Colonic mucosa (tissue), 4 donors: ENCODE measurements at regions not wholly inside any gene's neighbourhood (a gene's known extent, or its start where the extent isn't known, plus 50 kb on each side); places are given as distances from the start of the nearest gene placed in this dataset.

Experiments
- DNase-seq: peaks from one replicate; pipeline ENCODE4 v3.0.0-alpha.2; 2020
- H3K27ac ChIP-seq: fragments of 200-600 bp; one replicate; pipeline ENCODE4 v1.8.0; 2021
- H3K27me3 ChIP-seq: fragments of 200-600 bp; one replicate; pipeline ENCODE4 v1.8.0; 2021
- H3K36me3 ChIP-seq: fragments of 200-600 bp; one replicate; pipeline ENCODE4 v1.8.0; 2021
- H3K4me1 ChIP-seq: fragments of 200-600 bp; one replicate; pipeline ENCODE4 v1.8.0; 2021; ENCODE audit warnings: mild to moderate bottlenecking
- H3K4me3 ChIP-seq: fragments of 200-600 bp; one replicate; pipeline ENCODE4 v1.8.0; 2021
- H3K9ac ChIP-seq, 2 donors: one replicate each; pipeline ENCODE4 v1.7.0; 2013; ENCODE audit warnings: control low read depth in 2 of 2, low read depth in 2 of 2, low read length in 2 of 2
- H3K9me3 ChIP-seq: fragments of 200-600 bp; one replicate; pipeline ENCODE4 v1.8.0; 2021
- CTCF ChIP-seq: fragments of 200-600 bp; IDR thresholded peaks from one replicate; pipeline ENCODE4 v1.8.0; 2022; ENCODE audit warnings: antibody characterized with exemption, mild to moderate bottlenecking
- intact Hi-C: fragments of 100-400 bp; cut with DNase I; formaldehyde crosslinking; loops from one replicate; pipeline ENCODE4 v1.14.1; 2022
- donor health status: healthy.
- donor health status: DM: no; HTN: no; CAD: no.
- donor health status: DM: no; HTN: no; CAD: no.

GRCh38 chr21:32834211-32834915 lies 62.8 kb upstream of the PAXBP1 start:
- Histone ChIP-seq H3K9ac (no peak overlapping the region), H3K36me3 (no peaks in the 10 kb centered on the region), H3K4me3 (no peak overlapping the region), H3K27ac (no peak overlapping the region), H3K4me1 (no peaks in the 10 kb centered on the region), H3K9me3 (no peaks in the 10 kb centered on the region), H3K27me3 (no peaks in the 10 kb centered on the region)
- intact Hi-C loops, result loop anchor here (5.0 to 10.0 kb wide), 2 partner anchors 290 to 363 kb away; no protein-coding TSS in a partner anchor
- no peak for DNase-seq
- no peak for TF ChIP-seq CTCF

GRCh38 chr21:32834916-32835235 lies 63.3 kb upstream of the PAXBP1 start:
- H3K27ac ChIP-seq, result no peak overlapping the region
- intact Hi-C loops, result loop anchor here (5.0 to 10.0 kb wide), 2 partner anchors 290 to 362 kb away; no protein-coding TSS in a partner anchor
- no peak overlapping the region for H3K9ac ChIP-seq

GRCh38 chr21:32842146-32842545 lies 70.6 kb upstream of the PAXBP1 start:
- no peak overlapping the region for H3K4me3 ChIP-seq
- no peak for TF ChIP-seq CTCF
- no peaks in the 10 kb centered on the region for H3K9me3 ChIP-seq
- no peaks in the 10 kb centered on the region for H3K36me3 ChIP-seq
- H3K27me3 ChIP-seq, result no peaks in the 10 kb centered on the region
- no peak overlapping the region for H3K27ac ChIP-seq
- H3K4me1 ChIP-seq, result no peaks in the 10 kb centered on the region
- intact Hi-C loops, result no loop called here
- no peak for DNase-seq
- no peak overlapping the region for H3K9ac ChIP-seq

More at GRCh38 chr21:32834916-32835235, 63.3 kb upstream of the PAXBP1 start:
- no peak for DNase-seq
- Histone ChIP-seq H3K36me3 (no peaks in the 10 kb centered on the region), H3K27me3 (no peaks in the 10 kb centered on the region), H3K9me3 (no peaks in the 10 kb centered on the region), H3K4me3 (no peak overlapping the region), H3K4me1 (no peaks in the 10 kb centered on the region)
- no peak for TF ChIP-seq CTCF

DNA sequence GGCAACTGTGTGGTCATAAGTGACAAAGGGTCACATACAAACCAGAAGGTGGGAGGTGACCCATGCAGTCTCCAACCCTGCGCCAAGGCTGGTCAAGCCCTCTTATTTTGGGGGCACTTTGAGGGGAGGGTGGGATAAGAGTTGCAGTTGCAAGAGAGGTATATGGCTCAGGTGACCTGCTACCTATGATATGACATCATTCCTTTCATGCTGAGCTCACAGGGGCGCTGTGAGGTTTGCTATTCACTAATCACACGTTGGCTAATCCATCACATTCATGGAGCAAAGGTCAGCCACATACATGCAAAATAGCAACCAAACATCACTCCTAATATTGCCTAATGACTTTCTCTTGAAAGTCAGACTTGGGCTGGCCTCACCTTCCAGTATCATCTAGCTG lies 72.0 kb upstream of the PAXBP1 start:
- H3K4me3 ChIP-seq, result no peak overlapping the region
- intact Hi-C loops, result no loop called here
- TF ChIP-seq CTCF, result no peak
- H3K4me1 ChIP-seq, result no peaks in the 10 kb centered on the region
- H3K27me3 ChIP-seq, result no peaks in the 10 kb centered on the region
- H3K27ac ChIP-seq, result no peak overlapping the region
- no peaks in the 10 kb centered on the region for H3K9me3 ChIP-seq
- no peak for DNase-seq
- no peaks in the 10 kb centered on the region for H3K36me3 ChIP-seq
- H3K9ac ChIP-seq, result no peak overlapping the region

DNA sequence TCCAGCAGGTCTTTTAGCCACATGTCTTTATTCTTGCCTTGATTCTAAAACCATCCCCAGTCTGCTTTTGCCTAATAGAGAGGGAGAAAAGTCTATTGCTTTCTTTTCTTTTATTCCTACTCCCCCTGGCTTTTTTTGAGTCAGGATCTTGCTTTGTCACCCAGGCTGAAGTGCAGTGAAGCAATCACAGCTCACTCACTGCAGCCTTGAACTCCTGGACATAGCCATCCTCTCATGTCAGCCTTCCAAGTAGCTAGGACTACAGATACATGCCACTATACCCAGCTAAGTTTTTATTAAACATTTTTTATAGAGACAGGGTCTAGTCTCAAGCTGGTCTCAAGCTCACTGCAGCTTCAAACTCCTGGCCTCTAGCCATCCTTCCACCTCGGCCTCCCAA lies 72.5 kb upstream of the PAXBP1 start:
- H3K4me3 ChIP-seq, result no peak overlapping the region
- TF ChIP-seq CTCF, result no peak

More for the DNA sequence above, 72.5 kb upstream of the PAXBP1 start:
- no peaks in the 10 kb centered on the region for H3K36me3 ChIP-seq
- intact Hi-C loops, result no loop called here
- H3K9me3 ChIP-seq, result no peaks in the 10 kb centered on the region
- H3K4me1 ChIP-seq, result no peaks in the 10 kb centered on the region
- H3K27ac ChIP-seq, result no peak overlapping the region
- no peak overlapping the region for H3K9ac ChIP-seq
- no peak for DNase-seq
- no peaks in the 10 kb centered on the region for H3K27me3 ChIP-seq
